NCI-H1048 (cell line): ENCODE measurements at regions not wholly inside any gene's neighbourhood (a gene's known extent, or its start where the extent isn't known, plus 50 kb on each side); places are given as distances from the start of the nearest gene placed in this dataset.
"Not testable (repeated sequence)": the region's sequence is repeated elsewhere in the genome, so short reads cannot be mapped to it uniquely, and the experiment has no call there.

ENCODE experiments used
- DNase-seq: peaks from one replicate; lab custom pipeline; 2025; lab: John Stamatoyannopoulos, UW

- DNase-seq: no peak
These were observed 234.2 kb upstream of the FBXO33 start for GRCh38 chr14:39666386-39666785.

GRCh38 chr14:39665075-39665475, 232.8 kb upstream of the FBXO33 start:
- no peak for DNase-seq

- DNase-seq: no peak
These were observed 232.4 kb upstream of the FBXO33 start for GRCh38 chr14:39664646-39665045.

- DNase-seq: no peak
These were observed 209.0 kb upstream of the FBXO33 start for GRCh38 chr14:39641224-39641623.

GRCh38 chr14:39639009-39639408, 206.8 kb upstream of the FBXO33 start:
- not testable (repeated sequence) for DNase-seq

- no peak for DNase-seq
These were observed 195.9 kb upstream of the FBXO33 start for GRCh38 chr14:39628087-39628486.

- DNase-seq: no peak
These were observed 194.7 kb upstream of the FBXO33 start for GRCh38 chr14:39626589-39627576.

GRCh38 chr14:39621678-39622077, 189.4 kb upstream of the FBXO33 start:
- no peak for DNase-seq

GRCh38 chr14:39621223-39621622, 189.0 kb upstream of the FBXO33 start:
- DNase-seq: no peak

- no peak for DNase-seq
These were observed 185.3 kb upstream of the FBXO33 start for GRCh38 chr14:39617537-39617936.

GRCh38 chr14:39615352-39615751, 183.1 kb upstream of the FBXO33 start:
- no peak for DNase-seq

- no peak for DNase-seq
These were observed 182.2 kb upstream of the FBXO33 start for GRCh38 chr14:39614297-39614923.

- DNase-seq: no peak
These were observed 176.9 kb upstream of the FBXO33 start for GRCh38 chr14:39609119-39609518.

GRCh38 chr14:39607978-39608377, 175.7 kb upstream of the FBXO33 start:
- DNase-seq: no peak

- no peak for DNase-seq
These were observed 171.7 kb upstream of the FBXO33 start for GRCh38 chr14:39603942-39604341.

GRCh38 chr14:39593377-39593776, 161.1 kb upstream of the FBXO33 start:
- DNase-seq: no peak

GRCh38 chr14:39592116-39592789, 160.0 kb upstream of the FBXO33 start:
- no peak for DNase-seq

- DNase-seq: not testable (repeated sequence)
These were observed 157.6 kb upstream of the FBXO33 start for GRCh38 chr14:39589882-39590281.

- no peak for DNase-seq
These were observed 149.9 kb upstream of the FBXO33 start for GRCh38 chr14:39582028-39582654.

GRCh38 chr14:39581474-39581873, 149.2 kb upstream of the FBXO33 start:
- DNase-seq: no peak

- no peak for DNase-seq
These were observed 148.5 kb upstream of the FBXO33 start for GRCh38 chr14:39580696-39581095.

GRCh38 chr14:39576736-39577135, 144.5 kb upstream of the FBXO33 start:
- DNase-seq: no peak
